H9 (cell line): ENCODE measurements at regions not wholly inside any gene's neighbourhood (a gene's known extent, or its start where the extent isn't known, plus 50 kb on each side); places are given as distances from the start of the nearest gene placed in this dataset.

Source experiments
- DNase-seq: peaks from one replicate; pipeline ENCODE4 v3.0.0-alpha.2; 2017
- H2AFZ ChIP-seq: one replicate; pipeline ENCODE4 v1.6.1; 2013; ENCODE audit warnings: mild to moderate bottlenecking, low read length, control low read depth, moderate library complexity
- H2AK5ac ChIP-seq: 2 replicates; pipeline ENCODE4 v1.6.1; 2013; ENCODE audit warnings: low read length, control low read depth, mixed read lengths; ENCODE audit not compliant: insufficient read length
- H2BK120ac ChIP-seq: one replicate; pipeline ENCODE4 v1.6.1; 2013; ENCODE audit warnings: low read depth, mild to moderate bottlenecking, low read length, control low read depth, inconsistent platforms; ENCODE audit not compliant: poor library complexity, severe bottlenecking
- H2BK12ac ChIP-seq: 2 replicates; pipeline ENCODE4 v1.6.1; 2013; ENCODE audit warnings: low read length, control low read depth, mixed read lengths, low read depth; ENCODE audit not compliant: insufficient read length
- H2BK15ac ChIP-seq: 2 replicates; pipeline ENCODE4 v1.6.1; 2013; ENCODE audit warnings: low read depth, low read length, control low read depth
- H2BK20ac ChIP-seq: one replicate; pipeline ENCODE4 v1.6.1; 2013; ENCODE audit warnings: low read depth, mild to moderate bottlenecking, low read length, control low read depth, inconsistent platforms; ENCODE audit not compliant: poor library complexity, severe bottlenecking
- H2BK5ac ChIP-seq: 2 replicates; pipeline ENCODE4 v1.6.1; 2013; ENCODE audit warnings: low read length, control low read depth, mixed read lengths; ENCODE audit not compliant: insufficient read length
- H3K14ac ChIP-seq: 2 replicates; pipeline ENCODE4 v1.6.1; 2013; ENCODE audit warnings: low read length, control low read depth; ENCODE audit not compliant: insufficient read depth
- H3K18ac ChIP-seq: 2 replicates; pipeline ENCODE4 v1.6.1; 2013; ENCODE audit warnings: low read depth, mild to moderate bottlenecking, mixed read lengths, low read length, control low read depth; ENCODE audit not compliant: insufficient read length
- H3K23ac ChIP-seq: 2 replicates; pipeline ENCODE4 v1.6.1; 2013; ENCODE audit warnings: low read length, control low read depth, mixed read lengths, low read depth; ENCODE audit not compliant: insufficient read length
- H3K23me2 ChIP-seq: 2 replicates; pipeline ENCODE4 v1.6.1; 2013; ENCODE audit warnings: low read depth, mild to moderate bottlenecking, mixed read lengths, low read length, control low read depth; ENCODE audit not compliant: insufficient read length, poor library complexity, severe bottlenecking
- H3K27ac ChIP-seq: 2 replicates; pipeline ENCODE4 v1.5.1; 2013; ENCODE audit warnings: low read length, control low read depth, mixed read lengths, low read depth; ENCODE audit not compliant: insufficient read length
- H3K27me3 ChIP-seq: 2 replicates; pipeline ENCODE4 v1.6.1; 2013; ENCODE audit warnings: low read length, control low read depth, inconsistent platforms; ENCODE audit not compliant: insufficient read depth
- H3K4ac ChIP-seq: 2 replicates; pipeline ENCODE4 v1.6.1; 2013; ENCODE audit warnings: low read depth, mild to moderate bottlenecking, control low read depth, inconsistent platforms, low read length, moderate library complexity
- H3K4me1 ChIP-seq: 2 replicates; pipeline ENCODE4 v1.6.1; 2013; ENCODE audit warnings: low read length, control low read depth, inconsistent platforms; ENCODE audit not compliant: insufficient read depth
- H3K4me2 ChIP-seq: 2 replicates; pipeline ENCODE4 v1.6.1; 2013; ENCODE audit warnings: low read length, control low read depth, mixed read lengths; ENCODE audit not compliant: insufficient read length, insufficient read depth
- H3K56ac ChIP-seq: 2 replicates; pipeline ENCODE4 v1.6.1; 2013; ENCODE audit warnings: low read depth, mild to moderate bottlenecking, mixed read lengths, low read length, control low read depth; ENCODE audit not compliant: insufficient read length
- H3K79me1 ChIP-seq: 2 replicates; pipeline ENCODE4 v1.6.1; 2013; ENCODE audit warnings: low read depth, mild to moderate bottlenecking, moderate library complexity, low read length, control low read depth, inconsistent platforms; ENCODE audit not compliant: insufficient read depth, poor library complexity, severe bottlenecking
- H3K79me2 ChIP-seq: 2 replicates; pipeline ENCODE4 v1.6.1; 2013; ENCODE audit warnings: low read length, control low read depth, inconsistent platforms; ENCODE audit not compliant: insufficient read depth
- H3K9ac ChIP-seq: 2 replicates; pipeline ENCODE4 v1.6.1; 2013; ENCODE audit warnings: low read length, control low read depth, mixed read lengths; ENCODE audit not compliant: insufficient read length; ENCODE audit errors: extremely low read depth
- H3K9me3 ChIP-seq: one replicate; pipeline ENCODE4 v1.6.1; 2013; ENCODE audit warnings: low read depth, low read length, inconsistent platforms; ENCODE audit not compliant: control insufficient read depth
- H3T11ph ChIP-seq: one replicate; pipeline ENCODE4 v1.6.1; 2013; ENCODE audit warnings: mild to moderate bottlenecking, low read length, control low read depth, inconsistent platforms
- H4K20me1 ChIP-seq: one replicate; pipeline ENCODE4 v1.6.1; 2013; ENCODE audit not compliant: control insufficient read depth, insufficient read length, insufficient read depth
- H4K5ac ChIP-seq: 2 replicates; pipeline ENCODE4 v1.6.1; 2013; ENCODE audit warnings: low read depth, mild to moderate bottlenecking, mixed read lengths, low read length, control low read depth; ENCODE audit not compliant: insufficient read length
- H4K8ac ChIP-seq: replicated peaks from 2 replicates; pipeline ENCODE4 v1.6.1; 2013; ENCODE audit warnings: low read length, control low read depth, mixed read lengths, low read depth; ENCODE audit not compliant: insufficient read length
- H4K91ac ChIP-seq: 2 replicates; pipeline ENCODE4 v1.6.1; 2013; ENCODE audit warnings: low read depth, mild to moderate bottlenecking, moderate library complexity, mixed read lengths, low read length, control low read depth; ENCODE audit not compliant: insufficient read length
- H3K27ac Mint-ChIP-seq, 3 experiments: 2 replicates in 2 of 3; 3 replicates in 1 of 3; pipeline ENCODE4 v1.8.0; 2020 to 2021; ENCODE audit warnings: mixed read lengths in 3 of 3, mild to moderate bottlenecking in 1 of 3, moderate library complexity in 1 of 3
- H3K27me3 Mint-ChIP-seq: 2 replicates; pipeline ENCODE4 v1.8.0; 2021; ENCODE audit warnings: low read depth, mild to moderate bottlenecking, moderate library complexity, mixed read lengths
- H3K36me3 Mint-ChIP-seq, 3 experiments: 2 replicates in 2 of 3; 3 replicates in 1 of 3; pipeline ENCODE4 v1.8.0; 2020 to 2021; ENCODE audit warnings: low read depth in 3 of 3, mixed read lengths in 3 of 3; ENCODE audit not compliant: insufficient read depth in 1 of 3
- H3K4me1 Mint-ChIP-seq, 2 experiments: 2 replicates each; pipeline ENCODE4 v1.8.0; 2020; ENCODE audit warnings: mixed read lengths in 2 of 2
- H3K4me3 Mint-ChIP-seq, 2 experiments: 2 replicates in 1 of 2; 3 replicates in 1 of 2; pipeline ENCODE4 v1.8.0; 2020 to 2021; ENCODE audit warnings: mild to moderate bottlenecking in 2 of 2, mixed read lengths in 2 of 2, moderate library complexity in 1 of 2
- H3K9me3 Mint-ChIP-seq, 2 experiments: 2 replicates in 1 of 2; 3 replicates in 1 of 2; pipeline ENCODE4 v1.8.0; 2020; ENCODE audit warnings: mild to moderate bottlenecking in 2 of 2, mixed read lengths in 2 of 2, moderate library complexity in 1 of 2
- WGBS: extraction: QIAGEN DNeasy Blood & Tissue Kit; methylation state at CpG from one replicate; pipeline ENCODE4 v1.1.7; 2013; ENCODE audit warnings: missing lambda C conversion rate, low lambda C conversion rate, mixed read lengths; ENCODE audit not compliant: insufficient read length; ENCODE audit errors: extremely low coverage; 5-methylcytosine and 5-hydroxymethylcytosine counted together
- TF ChIP-seq, protein P1 (sequence below): fragments of 200-600 bp; sonication (generic); conservative IDR thresholded peaks from 3 replicates; pipeline ENCODE4 v1.8.0; 2021; ENCODE audit warnings: antibody characterized with exemption, mild to moderate bottlenecking

DNA sequence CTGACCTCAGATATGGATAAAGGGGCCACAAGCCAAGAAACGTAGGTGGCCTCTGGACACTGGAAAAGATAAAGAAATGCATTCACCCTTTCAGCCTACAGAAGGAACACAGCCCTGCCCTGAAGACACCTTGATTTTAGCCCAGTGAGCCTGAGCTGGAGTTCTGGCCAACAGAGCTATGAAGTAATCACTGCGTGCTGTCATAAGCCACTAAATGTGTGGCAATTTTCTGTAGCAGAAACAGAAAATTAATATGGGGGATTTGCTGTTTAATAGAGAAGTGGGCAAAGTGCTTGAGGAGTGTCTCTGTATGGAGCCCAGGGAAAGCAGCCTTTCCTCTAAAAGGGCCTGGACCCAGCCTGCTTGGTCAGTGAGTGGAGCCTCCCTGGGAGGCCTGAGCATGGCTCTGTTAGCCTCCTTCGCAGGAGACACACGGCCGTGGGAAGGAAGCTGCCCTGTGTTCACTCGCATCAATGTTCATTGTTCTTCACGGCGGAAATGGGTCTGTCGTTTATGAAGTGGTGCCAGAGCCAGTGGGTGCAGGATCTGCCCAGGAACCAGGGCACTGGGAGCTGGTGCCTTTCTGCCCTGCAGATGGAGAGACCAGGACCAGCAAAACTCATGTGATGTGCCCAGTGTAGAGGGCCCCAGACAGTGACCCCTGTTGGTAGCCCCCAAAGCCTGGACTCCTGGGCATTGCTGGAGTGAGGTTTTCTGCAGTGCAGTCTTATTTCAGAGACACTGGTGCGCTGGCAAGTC lies 268.9 kb downstream of the NDUFA10 start:
- no peaks in the 10 kb centered on the region for H3K4me1 ChIP-seq
- H3K4ac ChIP-seq = no peak overlapping the region
- Mint-ChIP-seq H3K9me3 (peaks cover 0 to 2% of the 10 kb centered on the region in 2 experiments; a peak in 3 of 5 replicates), H3K4me3 (no peak overlapping the region), H3K36me3 (no peaks in the 10 kb centered on the region), H3K4me1 (peaks cover 12 to 18% of the 10 kb centered on the region in 2 experiments), H3K27me3 (peaks cover 6% of the 10 kb centered on the region), H3K27ac (no peak overlapping the region; a peak in 1 of 7 replicates)
- no peak overlapping the region for H2BK20ac ChIP-seq
- no peaks in the 10 kb centered on the region for H3K9me3 ChIP-seq
- no peaks in the 10 kb centered on the region for H3K79me2 ChIP-seq
- H3K4me2 ChIP-seq = no peak overlapping the region
- no peak overlapping the region for H2BK15ac ChIP-seq
- TF ChIP-seq, protein P1, sequence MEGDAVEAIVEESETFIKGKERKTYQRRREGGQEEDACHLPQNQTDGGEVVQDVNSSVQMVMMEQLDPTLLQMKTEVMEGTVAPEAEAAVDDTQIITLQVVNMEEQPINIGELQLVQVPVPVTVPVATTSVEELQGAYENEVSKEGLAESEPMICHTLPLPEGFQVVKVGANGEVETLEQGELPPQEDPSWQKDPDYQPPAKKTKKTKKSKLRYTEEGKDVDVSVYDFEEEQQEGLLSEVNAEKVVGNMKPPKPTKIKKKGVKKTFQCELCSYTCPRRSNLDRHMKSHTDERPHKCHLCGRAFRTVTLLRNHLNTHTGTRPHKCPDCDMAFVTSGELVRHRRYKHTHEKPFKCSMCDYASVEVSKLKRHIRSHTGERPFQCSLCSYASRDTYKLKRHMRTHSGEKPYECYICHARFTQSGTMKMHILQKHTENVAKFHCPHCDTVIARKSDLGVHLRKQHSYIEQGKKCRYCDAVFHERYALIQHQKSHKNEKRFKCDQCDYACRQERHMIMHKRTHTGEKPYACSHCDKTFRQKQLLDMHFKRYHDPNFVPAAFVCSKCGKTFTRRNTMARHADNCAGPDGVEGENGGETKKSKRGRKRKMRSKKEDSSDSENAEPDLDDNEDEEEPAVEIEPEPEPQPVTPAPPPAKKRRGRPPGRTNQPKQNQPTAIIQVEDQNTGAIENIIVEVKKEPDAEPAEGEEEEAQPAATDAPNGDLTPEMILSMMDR = no peak; the same call in 2 of the 3 replicates
- H3K14ac ChIP-seq = no peak overlapping the region
- H3K9ac ChIP-seq = no peak overlapping the region
- no peak overlapping the region for H2BK5ac ChIP-seq
- no peak overlapping the region for H3T11ph ChIP-seq
- H3K18ac ChIP-seq = no peak overlapping the region
- no peaks in the 10 kb centered on the region for H3K27me3 ChIP-seq
- DNase-seq = no peak
- no CpG with 5 or more reads among the region's 10 CpGs for WGBS
- H2BK120ac ChIP-seq = no peak overlapping the region
- H4K8ac ChIP-seq = no peak overlapping the region
- H3K79me1 ChIP-seq = no peaks in the 10 kb centered on the region
- H2AK5ac ChIP-seq = no peak overlapping the region
- no peaks in the 10 kb centered on the region for H3K23me2 ChIP-seq
- no peak overlapping the region for H2BK12ac ChIP-seq
- no peak overlapping the region for H4K91ac ChIP-seq
- H4K5ac ChIP-seq = no peak overlapping the region
- H4K20me1 ChIP-seq = no peaks in the 10 kb centered on the region
- H3K27ac ChIP-seq = no peak overlapping the region
- no peak overlapping the region for H2AFZ ChIP-seq
- H3K23ac ChIP-seq = no peak overlapping the region
- no peak overlapping the region for H3K56ac ChIP-seq
